ENCODE measurements at regions not wholly inside any gene's neighbourhood (a gene's known extent, or its start where the extent isn't known, plus 50 kb on each side); places are given as distances from the start of the nearest gene placed in this dataset.

GRCh38 chr14:104477666-104478380 is 101.7 kb upstream of the C14orf180 start:
- TF ChIP-seq CTCF (IDR thresholded peaks at IDR 0.05) = no peak
- TF ChIP-seq POLR2A (IDR thresholded peaks at IDR 0.05) = no peak

Measured in adrenal gland (tissue), 5 donors.